AG04450 (cell line): ENCODE measurements at regions not wholly inside any gene's neighbourhood (a gene's known extent, or its start where the extent isn't known, plus 50 kb on each side); places are given as distances from the start of the nearest gene placed in this dataset.

Experiments
- CTCF ChIA-PET: fragments of 300-600, 350-600 bp; formaldehyde crosslinking; extraction: SDS; loops from one replicate; lab custom pipeline; 2022; ENCODE audit warnings: antibody characterized with exemption, inconsistent platforms; lab: Charles Lee
- POLR2A ChIA-PET: fragments of 350-600 bp; formaldehyde crosslinking; extraction: SDS; loops from one replicate; lab custom pipeline; 2021; ENCODE audit warnings: antibody characterized with exemption, inconsistent platforms; lab: Yijun Ruan, JAX
- DNase-seq: peaks from one replicate; pipeline ENCODE4 v3.0.0-alpha.2; 2011; ENCODE audit warnings: low read depth, low spot score
- H3K27ac ChIP-seq: one replicate; pipeline ENCODE4 v1.5.1; 2012; ENCODE audit warnings: low read depth, low read length, control low read depth
- H3K27me3 ChIP-seq: one replicate; pipeline ENCODE4 v1.6.0; 2012; ENCODE audit warnings: low read length; ENCODE audit not compliant: control insufficient read depth, insufficient read depth
- H3K4me3 ChIP-seq: 2 replicates; pipeline ENCODE4 v1.5.1; 2011; ENCODE audit warnings: mild to moderate bottlenecking, low read depth, low read length, control low read depth
- H3K9me3 ChIP-seq: 2 replicates; pipeline ENCODE4 v1.5.1; 2012; ENCODE audit warnings: low read length; ENCODE audit not compliant: control insufficient read depth, insufficient read depth
- CTCF ChIP-seq: IDR thresholded peaks from 2 replicates; pipeline ENCODE4 v1.5.1; 2011; ENCODE audit warnings: low read depth, low read length, control low read depth, inconsistent platforms

GRCh38 chr4:41451961-41452360 is 86.0 kb upstream of the LIMCH1 start:
- no peak for DNase-seq
- Histone ChIP-seq H3K27ac (no peak overlapping the region), H3K4me3 (no peak overlapping the region), H3K9me3 (no peaks in the 10 kb centered on the region), H3K27me3 (no peaks in the 10 kb centered on the region)
- POLR2A ChIA-PET = no interaction called here
- CTCF ChIA-PET = no interaction called here
- TF ChIP-seq CTCF = no peak

- ChIA-PET CTCF (no interaction called here), POLR2A (interaction anchor here (0.6 kb wide), 1 partner anchor 172 kb away, joined by 5 read pairs; no protein-coding TSS in a partner anchor)
- Histone ChIP-seq H3K27me3 (no peaks in the 10 kb centered on the region), H3K27ac (no peak overlapping the region), H3K4me3 (no peak overlapping the region), H3K9me3 (no peaks in the 10 kb centered on the region)
- no peak for DNase-seq
- TF ChIP-seq CTCF = no peak
Observed at GRCh38 chr4:41452484-41453225, 85.3 kb upstream of the LIMCH1 start.

- POLR2A ChIA-PET = no interaction called here
- CTCF ChIA-PET = no interaction called here
- Histone ChIP-seq H3K9me3 (no peaks in the 10 kb centered on the region), H3K27ac (no peak overlapping the region), H3K27me3 (no peaks in the 10 kb centered on the region), H3K4me3 (no peak overlapping the region)
- no peak for DNase-seq
- no peak for TF ChIP-seq CTCF
Observed at GRCh38 chr4:41454423-41454822, 83.5 kb upstream of the LIMCH1 start.

GRCh38 chr4:41455206-41455605 is 82.8 kb upstream of the LIMCH1 start:
- no peak for TF ChIP-seq CTCF
- no peak for DNase-seq
- Histone ChIP-seq H3K27me3 (no peaks in the 10 kb centered on the region), H3K4me3 (no peak overlapping the region), H3K9me3 (no peaks in the 10 kb centered on the region), H3K27ac (no peak overlapping the region)
- ChIA-PET CTCF (no interaction called here), POLR2A (no interaction called here)

GRCh38 chr4:41456559-41457101 is 81.3 kb upstream of the LIMCH1 start:
- no peaks in the 10 kb centered on the region for H3K9me3 ChIP-seq
- H3K27me3 ChIP-seq = peaks cover 2% of the 10 kb centered on the region
- TF ChIP-seq CTCF = no peak
- no peak overlapping the region for H3K27ac ChIP-seq
- DNase-seq = no peak
- ChIA-PET CTCF (no interaction called here), POLR2A (no interaction called here)
- no peak overlapping the region for H3K4me3 ChIP-seq
